HepG2 (cell line): ENCODE measurements at regions not wholly inside any gene's neighbourhood (a gene's known extent, or its start where the extent isn't known, plus 50 kb on each side); places are given as distances from the start of the nearest gene placed in this dataset.

ENCODE experiments used
- small RNA-seq, 3 experiments: library from RNA; depleted of rRNA; stranded (forward); fragments of <200 nt; gene quantifications; one replicate each; pipeline ENCODE3, GENCODE V24; 2012; ENCODE audit warnings: low read depth in 2 of 3, low replicate concordance in 1 of 3; ENCODE audit not compliant: insufficient read length in 3 of 3, insufficient read depth in 2 of 3

Small RNAs in the stretch of these regions (small RNA-seq; reads per million reads assigned to genes)
- gene RF00157 = 0 reads per million in 3 experiments
- 0 reads per million in 3 experiments for gene RNA5SP349
- 0 reads per million in 3 experiments for gene RNU6-654P
